ENCODE measurements at regions not wholly inside any gene's neighbourhood (a gene's known extent, or its start where the extent isn't known, plus 50 kb on each side); places are given as distances from the start of the nearest gene placed in this dataset.

DNA sequence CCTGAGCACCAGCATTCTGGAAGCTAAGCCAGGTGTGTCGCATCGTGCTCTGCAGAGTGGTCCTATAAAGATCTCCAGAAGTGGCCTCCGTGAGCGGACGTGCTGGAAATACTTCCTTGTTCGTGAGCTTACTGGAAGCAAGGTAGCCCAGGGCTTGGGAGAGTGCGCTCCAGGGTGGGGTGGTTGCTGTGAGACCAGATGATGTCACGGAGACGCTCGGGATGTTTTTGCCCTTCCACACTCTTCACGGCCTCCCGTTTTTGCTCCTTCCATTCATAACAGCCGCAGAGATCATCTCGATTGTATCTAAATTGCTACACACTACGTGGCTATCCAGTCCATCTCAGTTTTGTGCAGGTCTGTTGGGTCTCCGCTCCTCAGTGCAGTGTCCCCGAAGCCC is 373.4 kb downstream of the THBS2 start:
- DNase-seq: no peak

DNA sequence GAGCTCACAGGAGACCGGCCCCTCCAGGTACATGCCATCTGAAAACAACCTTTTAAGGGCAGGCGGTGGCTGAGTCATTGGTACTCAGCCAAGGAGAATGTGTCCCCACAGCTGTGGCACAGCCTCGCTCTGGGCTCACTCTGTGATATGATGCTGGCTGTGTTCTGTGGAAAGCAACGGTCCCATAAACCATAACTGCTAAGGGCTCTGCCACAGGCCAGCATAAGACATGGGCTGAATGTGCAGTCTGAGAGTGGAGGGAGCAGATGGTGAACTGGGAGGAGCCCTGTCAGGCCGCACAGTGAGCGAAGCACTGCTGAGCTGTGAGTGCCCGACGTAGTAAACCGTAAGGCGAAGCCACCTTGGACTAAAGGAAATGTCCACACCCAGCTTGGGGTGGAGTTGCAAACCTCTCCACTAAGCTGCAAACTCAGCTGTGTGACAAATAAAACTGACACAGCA is 375.8 kb downstream of the THBS2 start:
- DNase-seq: no peak

- no peak for DNase-seq
These were observed 376.7 kb downstream of the THBS2 start for GRCh38 chr6:168876956-168877355.

GRCh38 chr6:168875811-168876576 is 377.7 kb downstream of the THBS2 start:
- no peak for DNase-seq

- no peak for DNase-seq
These were observed 379.0 kb downstream of the THBS2 start for GRCh38 chr6:168874637-168875036.

DNA sequence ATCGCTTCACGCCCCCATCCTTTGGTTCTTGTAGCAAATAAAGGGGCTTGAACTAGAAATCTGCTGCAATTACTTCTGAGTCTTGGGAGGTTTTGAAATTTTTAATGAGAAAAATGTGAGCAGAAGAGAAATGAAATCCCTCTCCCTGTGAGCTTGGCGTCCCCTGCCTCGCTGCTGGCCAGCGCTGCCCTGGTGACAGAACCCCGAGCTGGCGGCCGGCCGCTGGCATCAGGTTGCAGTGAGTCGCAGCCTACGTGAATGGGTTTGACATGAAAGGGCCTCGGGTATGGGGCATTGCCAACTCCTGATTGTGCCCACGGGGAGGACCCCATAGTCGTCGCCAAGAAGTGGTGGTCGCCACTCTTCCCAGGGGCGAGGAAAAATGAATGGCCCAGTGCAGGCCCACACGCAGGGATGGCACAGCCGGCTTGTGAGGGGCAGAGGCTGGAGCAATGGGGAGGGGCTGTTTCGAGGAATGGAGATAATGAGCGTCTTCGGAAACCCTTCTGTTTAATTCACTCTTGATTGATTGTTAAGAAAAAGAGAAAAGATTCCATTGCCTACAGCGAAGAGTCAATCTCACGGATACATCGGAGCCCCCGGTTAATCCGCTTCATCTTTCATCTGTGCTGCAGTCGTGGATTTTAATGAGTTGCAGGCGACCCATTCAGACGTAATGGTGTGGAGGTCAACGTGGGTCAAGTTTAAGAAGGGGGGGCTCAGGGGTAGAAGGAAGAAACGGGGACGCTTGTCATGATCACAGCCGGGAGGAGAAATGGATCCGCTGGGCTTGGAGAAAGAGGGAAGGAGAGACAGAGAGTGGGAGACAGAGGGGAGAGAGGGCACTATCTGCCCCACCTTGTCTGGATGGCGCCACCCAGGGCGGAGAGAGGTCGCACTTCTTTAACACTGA is 380.1 kb downstream of the THBS2 start:
- DNase-seq: no peak

GRCh38 chr6:168871642-168872315 is 381.9 kb downstream of the THBS2 start:
- no peak for DNase-seq

- DNase-seq: no peak
These were observed 382.7 kb downstream of the THBS2 start for GRCh38 chr6:168870982-168871381.

- DNase-seq: no peak
These were observed 386.2 kb downstream of the THBS2 start for GRCh38 chr6:168867247-168868102.

GRCh38 chr6:168866534-168866933 is 387.1 kb downstream of the THBS2 start:
- no peak for DNase-seq

- no peak for DNase-seq
These were observed 388.1 kb downstream of the THBS2 start for GRCh38 chr6:168865522-168865921.

GRCh38 chr6:168864541-168865460 is 388.8 kb downstream of the THBS2 start:
- DNase-seq: no peak

GRCh38 chr6:168863467-168863866 is 390.2 kb downstream of the THBS2 start:
- DNase-seq: no peak

DNA sequence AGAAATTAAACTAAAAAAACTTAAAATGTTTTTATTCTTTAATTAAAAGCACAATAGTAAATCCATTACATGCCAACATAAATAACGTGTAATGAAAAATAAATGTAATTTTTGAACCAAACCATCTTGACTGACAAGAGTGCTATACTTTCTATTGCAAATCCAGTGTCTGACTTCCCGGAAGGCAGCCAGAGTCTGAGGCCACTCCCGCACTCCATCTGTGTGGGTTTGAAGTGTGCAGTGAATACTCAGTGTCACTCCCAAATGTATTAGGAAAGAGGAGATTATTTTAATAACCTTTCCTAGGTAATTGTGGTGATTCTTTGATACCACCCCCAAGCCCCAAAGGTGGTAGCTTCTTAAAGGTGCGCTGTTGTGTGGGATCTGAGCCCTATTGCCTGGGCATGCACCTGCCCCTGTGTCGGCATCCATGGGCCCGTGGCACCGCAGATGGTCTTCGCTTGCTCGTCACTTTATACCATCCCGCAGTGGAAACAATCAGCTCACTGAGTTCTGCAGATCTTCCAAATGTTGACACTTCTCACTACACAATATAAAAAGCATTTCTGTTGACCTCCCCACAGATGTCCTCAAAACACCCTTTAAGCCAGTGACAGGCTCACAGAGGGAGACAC is 391.2 kb downstream of the THBS2 start:
- no peak for DNase-seq

DNA sequence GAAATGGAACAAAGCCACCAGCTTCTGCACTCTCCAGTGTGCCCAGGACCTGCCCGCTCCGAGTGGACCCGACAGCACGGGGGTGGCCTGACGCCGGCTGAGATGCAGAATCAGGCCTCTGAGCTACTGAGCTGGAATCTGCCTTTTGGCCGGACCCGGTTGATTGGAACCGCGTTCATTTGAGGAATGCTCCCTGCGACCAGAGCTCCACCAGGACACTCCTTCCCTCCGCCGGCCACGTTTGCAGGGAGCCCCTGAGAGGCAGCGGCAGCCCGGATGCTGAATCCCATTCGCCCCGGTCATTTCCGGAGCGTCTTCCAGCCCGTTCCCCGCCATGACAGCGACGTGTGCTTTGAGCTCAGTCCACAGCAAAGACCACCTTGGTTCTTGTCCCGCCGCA is 392.7 kb downstream of the THBS2 start:
- DNase-seq: no peak

DNA sequence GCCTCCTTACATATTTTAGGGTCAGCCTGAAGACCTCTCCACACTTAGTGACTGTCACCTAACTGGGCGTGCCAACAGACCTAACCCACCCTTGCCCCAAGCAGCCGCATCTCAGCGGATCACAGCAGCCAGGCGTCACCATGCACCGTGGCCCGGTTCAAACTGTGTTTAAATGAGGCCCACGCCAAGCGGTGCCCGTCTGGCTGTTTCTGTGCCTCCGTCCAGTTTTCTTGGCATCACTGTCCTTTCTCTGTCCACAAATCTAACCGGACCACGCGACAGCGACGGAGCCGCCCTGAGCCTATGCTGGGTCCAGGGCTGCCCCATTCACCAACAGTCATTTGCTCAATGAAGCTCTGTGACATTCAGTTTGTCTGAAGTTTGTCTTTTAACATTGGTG is 393.3 kb downstream of the THBS2 start:
- no peak for DNase-seq

- no peak for DNase-seq
These were observed 394.7 kb downstream of the THBS2 start for GRCh38 chr6:168858926-168859325.

GRCh38 chr6:168856914-168857313 is 396.7 kb downstream of the THBS2 start:
- no peak for DNase-seq

GRCh38 chr6:168852376-168852884 is 401.2 kb downstream of the THBS2 start:
- no peak for DNase-seq

All from occipital lobe (tissue), 1 donor.